ENCODE measurements at regions not wholly inside any gene's neighbourhood (a gene's known extent, or its start where the extent isn't known, plus 50 kb on each side); places are given as distances from the start of the nearest gene placed in this dataset.

- TF ChIP-seq CTCF (IDR thresholded peaks at IDR 0.05; ENCODE audit: insufficient read depth, low read depth, low read length), result no peak
- TF ChIP-seq EZH2 (IDR thresholded peaks at IDR 0.05; ENCODE audit: insufficient read depth, low read length), result no peak
Measured at GRCh38 chr2:65528241-65528574, 95.8 kb upstream of the SPRED2 start.
